Neural cell (in vitro differentiated cells): ENCODE measurements at regions not wholly inside any gene's neighbourhood (a gene's known extent, or its start where the extent isn't known, plus 50 kb on each side); places are given as distances from the start of the nearest gene placed in this dataset.

Experiments
- H2AFZ ChIP-seq: fragments of 200-600, 300-800 bp; sonication (generic), shearing (Covaris generic); 2 replicates; pipeline ENCODE4 v1.6.0; 2014; ENCODE audit warnings: low read depth, mild to moderate bottlenecking, antibody characterized with exemption, low read length, moderate library complexity
- H3F3A ChIP-seq: fragments of 200-600 bp; shearing (Covaris generic); 2 replicates; pipeline ENCODE4 v1.6.1; 2016; ENCODE audit warnings: mild to moderate bottlenecking, moderate library complexity, mixed read lengths, antibody characterized with exemption, low read length; ENCODE audit not compliant: insufficient read depth, poor library complexity, severe bottlenecking
- H3K27ac ChIP-seq: fragments of 200-600, 300-800 bp; sonication (generic), shearing (Covaris generic); 2 replicates; pipeline ENCODE4 v1.5.1; 2014; ENCODE audit warnings: mild to moderate bottlenecking, low read length, moderate library complexity
- H3K27me3 ChIP-seq: fragments of 300-800, 200-600 bp; sonication (generic), shearing (Covaris generic); 2 replicates; pipeline ENCODE4 v1.6.0; 2014; ENCODE audit warnings: mild to moderate bottlenecking, low read depth, low read length, moderate library complexity; ENCODE audit not compliant: insufficient read depth
- H3K36me3 ChIP-seq: fragments of 300-800, 200-600 bp; sonication (generic), shearing (Covaris generic); 2 replicates; pipeline ENCODE4 v1.5.1; 2014; ENCODE audit warnings: mild to moderate bottlenecking, antibody characterized with exemption, low read length, moderate library complexity; ENCODE audit not compliant: insufficient read depth
- H3K4me2 ChIP-seq: fragments of 300-800, 200-600 bp; sonication (generic), shearing (Covaris generic); 2 replicates; pipeline ENCODE4 v1.6.0; 2014; ENCODE audit warnings: mild to moderate bottlenecking, low read length
- H3K4me3 ChIP-seq: fragments of 300-800, 200-600 bp; sonication (generic), shearing (Covaris generic); 2 replicates; pipeline ENCODE4 v1.5.1; 2014; ENCODE audit warnings: mild to moderate bottlenecking, low read length, moderate library complexity
- H3K79me2 ChIP-seq: fragments of 200-600 bp; shearing (Covaris generic); replicated peaks from 2 replicates; pipeline ENCODE4 v1.6.0; 2014; ENCODE audit warnings: mild to moderate bottlenecking, low read length, moderate library complexity; ENCODE audit not compliant: insufficient read depth
- H3K9ac ChIP-seq: fragments of 300-800, 200-600 bp; sonication (generic), shearing (Covaris generic); 2 replicates; pipeline ENCODE4 v1.6.1; 2016; ENCODE audit warnings: mild to moderate bottlenecking, low read length, mixed read lengths
- H3K9me2 ChIP-seq: fragments of 200-600 bp; shearing (Covaris generic); 2 replicates; pipeline ENCODE4 v1.6.1; 2016; ENCODE audit warnings: mild to moderate bottlenecking, low read length, mixed read lengths; ENCODE audit not compliant: insufficient read depth
- H3K9me3 ChIP-seq: fragments of 200-600, 300-800 bp; sonication (generic), shearing (Covaris generic); 2 replicates; pipeline ENCODE4 v1.6.1; 2016; ENCODE audit warnings: mild to moderate bottlenecking, mixed run types, low read length, moderate library complexity, mixed read lengths
- H4K20me1 ChIP-seq: fragments of 200-600 bp; shearing (Covaris generic); 2 replicates; pipeline ENCODE4 v1.6.1; 2016; ENCODE audit warnings: mild to moderate bottlenecking, mixed run types; ENCODE audit not compliant: insufficient read depth
- CTCF ChIP-seq: fragments of 450-650 bp; IDR thresholded peaks from 2 replicates; pipeline ENCODE4 v1.5.1; 2014; ENCODE audit warnings: antibody characterized with exemption, mild to moderate bottlenecking, moderate library complexity; ENCODE audit not compliant: poor library complexity, severe bottlenecking
- EP300 ChIP-seq: fragments of 450-650 bp; conservative IDR thresholded peaks from 2 replicates; pipeline ENCODE4 v1.6.1; 2014; ENCODE audit warnings: antibody characterized with exemption, mild to moderate bottlenecking, moderate library complexity; ENCODE audit not compliant: poor library complexity, severe bottlenecking
- EZH2 ChIP-seq: fragments of 200-600, 300-800 bp; shearing (Covaris generic), sonication (generic); IDR thresholded peaks from 2 replicates; pipeline ENCODE4 v1.6.1; 2014; ENCODE audit warnings: antibody characterized with exemption, low read length, borderline replicate concordance, mild to moderate bottlenecking; ENCODE audit not compliant: insufficient read depth, poor library complexity, severe bottlenecking
- MXI1 ChIP-seq: fragments of 450-650 bp; conservative IDR thresholded peaks from 2 replicates; pipeline ENCODE4 v1.6.1; 2014; ENCODE audit warnings: antibody characterized with exemption, mild to moderate bottlenecking; ENCODE audit not compliant: poor library complexity, severe bottlenecking
- POLR2AphosphoS5 ChIP-seq: IDR thresholded peaks from 2 replicates; pipeline ENCODE4 v1.6.1; 2012
- RAD21 ChIP-seq: fragments of 450-650 bp; conservative IDR thresholded peaks from 2 replicates; pipeline ENCODE4 v1.6.1; 2014; ENCODE audit warnings: antibody characterized with exemption, mild to moderate bottlenecking, moderate library complexity
- REST ChIP-seq: IDR thresholded peaks from 2 replicates; pipeline ENCODE4 v1.6.1; 2012; ENCODE audit warnings: borderline replicate concordance
- SMC3 ChIP-seq: fragments of 450-650 bp; conservative IDR thresholded peaks from 2 replicates; pipeline ENCODE4 v1.6.1; 2014; ENCODE audit warnings: antibody characterized with exemption, mild to moderate bottlenecking, moderate library complexity; ENCODE audit not compliant: poor library complexity
- TAF1 ChIP-seq: IDR thresholded peaks from 2 replicates; pipeline ENCODE4 v1.6.1; 2012; ENCODE audit warnings: low read depth

DNA sequence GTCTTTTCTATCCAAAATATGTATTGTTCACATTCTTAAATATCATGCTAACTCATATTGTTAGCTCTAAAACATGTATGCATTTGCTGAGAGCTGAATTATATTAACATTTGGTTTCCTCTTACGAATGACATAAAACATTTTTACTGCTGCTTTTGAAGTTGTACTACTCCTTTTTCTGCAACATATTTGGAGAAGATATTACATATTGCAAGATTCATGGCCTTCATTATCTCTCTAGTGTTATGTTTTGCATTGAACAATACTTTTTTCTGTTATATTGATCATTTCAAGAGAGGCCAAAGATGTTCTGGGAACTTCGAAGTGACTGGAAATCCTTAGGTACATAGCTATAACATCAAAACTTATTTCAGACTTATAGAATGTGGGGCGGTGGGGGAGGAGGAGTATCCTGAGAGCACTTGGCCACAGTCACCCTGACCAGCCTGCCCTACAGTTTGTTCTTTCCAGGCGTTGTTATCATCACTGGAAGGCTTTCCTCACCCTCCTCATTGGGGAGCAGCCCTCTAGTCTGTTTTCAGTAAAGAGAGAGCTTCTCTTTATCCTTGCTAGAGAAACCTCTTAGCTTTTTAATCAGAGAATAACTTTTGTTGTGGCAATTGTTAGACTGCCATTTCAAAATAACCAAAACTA, 868.6 kb downstream of the OTOL1 start:
- Histone ChIP-seq H3F3A (no peaks in the 10 kb centered on the region), H3K9me2 (no peaks in the 10 kb centered on the region), H3K4me3 (no peak overlapping the region), H4K20me1 (no peaks in the 10 kb centered on the region), H3K36me3 (no peaks in the 10 kb centered on the region), H3K27me3 (no peaks in the 10 kb centered on the region), H3K27ac (no peak overlapping the region), H3K9ac (no peak overlapping the region), H3K79me2 (no peaks in the 10 kb centered on the region), H3K9me3 (no peaks in the 10 kb centered on the region), H3K4me2 (no peak overlapping the region), H2AFZ (no peak overlapping the region)
- TF ChIP-seq MXI1 = no peak
- TF ChIP-seq SMC3 = no peak
- no peak for TF ChIP-seq TAF1
- TF ChIP-seq CTCF = no peak
- no peak for TF ChIP-seq EZH2
- TF ChIP-seq POLR2AphosphoS5 = no peak
- TF ChIP-seq RAD21 = no peak
- no peak for TF ChIP-seq REST
- TF ChIP-seq EP300 = no peak

DNA sequence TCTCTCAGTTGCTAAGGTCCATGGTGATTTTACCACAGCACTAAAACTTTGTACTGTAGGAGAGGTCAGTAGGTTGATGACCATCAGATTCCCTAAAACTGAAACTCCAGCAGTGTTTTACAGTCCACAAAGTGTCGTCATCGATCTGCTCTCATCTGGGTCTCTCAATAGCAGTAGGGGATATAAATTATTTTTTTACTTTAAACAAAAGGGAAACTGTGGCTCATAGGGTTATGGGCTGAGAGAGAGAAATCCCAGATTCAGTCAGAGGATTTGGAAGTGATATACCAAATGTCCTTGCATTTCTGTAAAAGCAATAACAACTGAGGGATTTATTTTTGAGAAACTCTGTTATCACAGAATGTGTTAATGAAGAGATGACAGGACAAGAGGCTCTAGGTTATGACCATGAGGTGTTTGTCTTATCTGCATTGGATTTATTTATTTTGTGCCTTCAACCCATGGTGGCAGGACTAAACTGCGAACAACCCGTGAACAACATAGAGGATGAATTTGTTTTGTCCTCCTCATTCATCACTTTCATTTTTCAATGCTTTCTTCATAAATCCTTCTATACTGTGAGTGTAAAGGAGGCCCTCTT, 869.7 kb downstream of the OTOL1 start:
- no peaks in the 10 kb centered on the region for H3F3A ChIP-seq
- H3K27me3 ChIP-seq = no peaks in the 10 kb centered on the region
- no peak overlapping the region for H3K9ac ChIP-seq
- no peak overlapping the region for H3K27ac ChIP-seq
- H3K4me2 ChIP-seq = no peak overlapping the region
- H3K4me3 ChIP-seq = no peak overlapping the region
- no peaks in the 10 kb centered on the region for H4K20me1 ChIP-seq
- H3K9me2 ChIP-seq = no peaks in the 10 kb centered on the region
- no peak for TF ChIP-seq MXI1
- TF ChIP-seq RAD21 = no peak
- no peak for TF ChIP-seq TAF1
- no peak for TF ChIP-seq REST
- TF ChIP-seq CTCF = no peak
- TF ChIP-seq POLR2AphosphoS5 = no peak
- TF ChIP-seq EZH2 = no peak
- no peak for TF ChIP-seq EP300
- no peak for TF ChIP-seq SMC3
- H3K9me3 ChIP-seq = no peaks in the 10 kb centered on the region
- H3K79me2 ChIP-seq = no peaks in the 10 kb centered on the region
- H2AFZ ChIP-seq = no peak overlapping the region
- no peaks in the 10 kb centered on the region for H3K36me3 ChIP-seq
